ENCODE measurements at regions not wholly inside any gene's neighbourhood (a gene's known extent, or its start where the extent isn't known, plus 50 kb on each side); places are given as distances from the start of the nearest gene placed in this dataset.

DNA sequence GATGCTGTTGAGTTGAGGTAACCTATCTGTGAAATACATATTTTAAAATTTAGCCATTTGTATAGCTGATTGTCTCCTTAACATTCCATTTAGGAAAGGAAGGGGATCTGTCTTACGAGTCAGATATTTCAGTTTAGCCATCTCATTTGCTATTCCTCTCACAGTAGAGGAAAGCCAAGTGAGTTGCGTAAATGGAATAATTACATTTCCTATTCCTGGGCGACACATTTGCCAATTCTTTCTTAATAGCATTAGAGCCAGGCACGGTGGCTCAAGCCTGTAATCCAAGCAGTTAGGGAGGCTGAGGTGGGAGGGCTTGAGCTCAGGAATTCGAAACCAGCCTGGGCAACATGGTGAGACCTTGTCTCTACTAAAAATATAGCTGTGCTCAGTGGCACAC, 116.3 kb downstream of the TMX1 start:
- TF ChIP-seq CTCF (IDR thresholded peaks at IDR 0.05): no peak
- TF ChIP-seq POLR2A (IDR thresholded peaks at IDR 0.05): no peak
- TF ChIP-seq POLR2AphosphoS5 (IDR thresholded peaks at IDR 0.05): no peak
- TF ChIP-seq EP300 (IDR thresholded peaks at IDR 0.05): no peak

Data from sigmoid colon (tissue), 4 donors.